WTC11 (cell line): ENCODE measurements at regions not wholly inside any gene's neighbourhood (a gene's known extent, or its start where the extent isn't known, plus 50 kb on each side); places are given as distances from the start of the nearest gene placed in this dataset.

ENCODE experiments used
- ATAC-seq: fragments of 200-7000 bp; cut with Tn5 transposase; 2 replicates; pipeline ENCODE4 v1.10.0; 2021; ENCODE audit warnings: mild to moderate bottlenecking, moderate library complexity
- CTCF ChIA-PET: fragments of 300-600 bp; sonication (Branson Sonifier 250); formaldehyde crosslinking; loops from one replicate; lab custom pipeline; 2021; ENCODE audit warnings: antibody characterized with exemption; lab: Charles Lee
- POLR2A ChIA-PET: fragments of 350-600 bp; sonication (Branson Sonifier 250); formaldehyde crosslinking; loops from one replicate; lab custom pipeline; 2021; ENCODE audit warnings: antibody characterized with exemption; lab: Charles Lee
- DNase-seq: peaks from one replicate; pipeline ENCODE4 v3.0.0; 2021; ENCODE audit warnings: low spot score
- H3K27ac Mint-ChIP-seq: 2 replicates; pipeline ENCODE4 v1.8.0; 2021; ENCODE audit warnings: mixed read lengths
- H3K27me3 Mint-ChIP-seq: 2 replicates; pipeline ENCODE4 v1.8.0; 2021; ENCODE audit warnings: low read depth, mild to moderate bottlenecking, moderate library complexity, mixed read lengths
- H3K36me3 Mint-ChIP-seq: 2 replicates; pipeline ENCODE4 v1.8.0; 2021; ENCODE audit warnings: mixed read lengths
- H3K4me1 Mint-ChIP-seq: 2 replicates; pipeline ENCODE4 v1.8.0; 2022; ENCODE audit warnings: mixed read lengths
- H3K4me3 Mint-ChIP-seq: 2 replicates; pipeline ENCODE4 v1.8.0; 2021; ENCODE audit warnings: mild to moderate bottlenecking, moderate library complexity, mixed read lengths
- H3K9me3 Mint-ChIP-seq: 2 replicates; pipeline ENCODE4 v1.8.0; 2021; ENCODE audit warnings: mixed read lengths
- ATF1 ChIP-seq: sonication (generic); formaldehyde crosslinking; IDR thresholded peaks from 2 replicates; pipeline ENCODE4 v1.8.1; 2023; ENCODE audit warnings: mild to moderate bottlenecking, moderate library complexity, missing genetic modification reagents
- CBFB ChIP-seq: sonication (generic); formaldehyde crosslinking; IDR thresholded peaks from 2 replicates; pipeline ENCODE4 v1.8.1; 2022; ENCODE audit warnings: mild to moderate bottlenecking, low read depth, missing genetic modification reagents
- CREB1 ChIP-seq: sonication (generic); formaldehyde crosslinking; IDR thresholded peaks from 2 replicates; pipeline ENCODE4 v1.8.0; 2023; ENCODE audit warnings: mild to moderate bottlenecking, missing genetic modification reagents
- ESRRA ChIP-seq: sonication (generic); formaldehyde crosslinking; IDR thresholded peaks from 2 replicates; pipeline ENCODE4 v1.8.1; 2022; ENCODE audit warnings: mild to moderate bottlenecking, missing genetic modification reagents, borderline replicate concordance
- IRF2 ChIP-seq: sonication (generic); formaldehyde crosslinking; IDR thresholded peaks from 2 replicates; pipeline ENCODE4 v1.8.0; 2022; ENCODE audit warnings: low read depth, missing genetic modification reagents, borderline replicate concordance
- JAZF1 ChIP-seq: fragments of 250-450 bp; sonication (Bioruptor Pico); IDR thresholded peaks from 2 replicates; pipeline ENCODE4 v1.9.0; 2021; ENCODE audit warnings: moderate library complexity, mild to moderate bottlenecking, inconsistent platforms
- NFATC4 ChIP-seq: fragments of 250-450 bp; sonication (Bioruptor Pico); IDR thresholded peaks from 2 replicates; pipeline ENCODE4 v1.9.0; 2021; ENCODE audit warnings: mild to moderate bottlenecking
- NR1H2 ChIP-seq: sonication (generic); formaldehyde crosslinking; IDR thresholded peaks from 2 replicates; pipeline ENCODE4 v1.9.0; 2021; ENCODE audit warnings: mild to moderate bottlenecking, moderate library complexity, missing genetic modification reagents
- NR3C1 ChIP-seq: sonication (generic); formaldehyde crosslinking; conservative IDR thresholded peaks from 2 replicates; pipeline ENCODE4 v1.8.1; 2023; ENCODE audit warnings: low read depth, mild to moderate bottlenecking, missing genetic modification reagents
- SMAD3 ChIP-seq: sonication (generic); formaldehyde crosslinking; IDR thresholded peaks from 2 replicates; pipeline ENCODE4 v1.8.0; 2022; ENCODE audit warnings: missing genetic modification reagents, mild to moderate bottlenecking, borderline replicate concordance
- SMAD4 ChIP-seq: sonication (generic); formaldehyde crosslinking; IDR thresholded peaks from 2 replicates; pipeline ENCODE4 v1.8.0; 2022; ENCODE audit warnings: mild to moderate bottlenecking, missing genetic modification reagents
- TF ChIP-seq, protein P1 (sequence below): sonication (generic); formaldehyde crosslinking; conservative IDR thresholded peaks from 2 replicates; pipeline ENCODE4 v1.8.1; 2023; ENCODE audit warnings: mild to moderate bottlenecking, low read depth, missing genetic modification reagents, moderate library complexity
- TF ChIP-seq, protein P2 (sequence below): sonication (generic); formaldehyde crosslinking; conservative IDR thresholded peaks from 2 replicates; pipeline ENCODE4 v1.8.1; 2022; ENCODE audit warnings: mild to moderate bottlenecking, missing genetic modification reagents
- TF ChIP-seq, protein P3 (sequence below): sonication (generic); formaldehyde crosslinking; IDR thresholded peaks from 2 replicates; pipeline ENCODE4 v1.8.1; 2023; ENCODE audit warnings: mild to moderate bottlenecking, missing genetic modification reagents
- TF ChIP-seq, protein P4 (sequence below): sonication (generic); formaldehyde crosslinking; IDR thresholded peaks from 2 replicates; pipeline ENCODE4 v1.8.1; 2023; ENCODE audit warnings: mild to moderate bottlenecking, moderate library complexity, missing genetic modification reagents
- TF ChIP-seq, protein P5 (sequence below): sonication (generic); formaldehyde crosslinking; IDR thresholded peaks from 2 replicates; pipeline ENCODE4 v1.8.1; 2022; ENCODE audit warnings: missing genetic modification reagents, borderline replicate concordance
- TF ChIP-seq, protein P6 (sequence below): sonication (generic); formaldehyde crosslinking; IDR thresholded peaks from 2 replicates; pipeline ENCODE4 v1.8.1; 2023; ENCODE audit warnings: mild to moderate bottlenecking, missing genetic modification reagents, borderline replicate concordance
- TF ChIP-seq, protein P7 (sequence below): sonication (generic); formaldehyde crosslinking; IDR thresholded peaks from 2 replicates; pipeline ENCODE4 v1.8.0; 2022; ENCODE audit warnings: missing genetic modification reagents
- TF ChIP-seq, protein P8 (sequence below): sonication (generic); formaldehyde crosslinking; IDR thresholded peaks from 2 replicates; pipeline ENCODE4 v1.8.1; 2023; ENCODE audit warnings: mild to moderate bottlenecking, missing genetic modification reagents, moderate library complexity

DNA sequence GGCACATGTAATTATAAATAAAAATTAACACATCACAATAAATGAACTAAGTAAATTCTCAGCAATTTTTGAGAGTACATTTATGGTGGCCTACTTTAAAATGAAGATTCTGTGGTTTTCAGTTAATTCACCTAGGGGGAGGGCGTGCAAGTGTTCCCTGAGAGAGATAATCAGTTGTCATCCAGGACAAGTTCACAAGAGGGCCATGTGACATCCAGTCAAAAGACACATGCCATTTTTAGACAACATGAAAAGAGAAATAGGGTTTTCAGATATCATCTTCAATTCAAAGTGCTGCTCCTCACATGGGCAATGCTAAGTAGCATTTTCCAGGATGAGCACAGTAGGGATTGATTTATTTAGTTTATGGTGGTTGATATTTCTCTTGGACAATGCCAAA, 393.7 kb downstream of the STK39 start:
- no peak overlapping the region for H3K4me3 Mint-ChIP-seq
- H3K36me3 Mint-ChIP-seq, result peaks cover 12% of the 10 kb centered on the region
- no peaks in the 10 kb centered on the region for H3K27me3 Mint-ChIP-seq
- CTCF ChIA-PET, result no interaction called here
- no peak for TF ChIP-seq ATF1 (CRISPR knock-in tag)
- TF ChIP-seq IRF2, result no peak
- TF ChIP-seq, protein P1, sequence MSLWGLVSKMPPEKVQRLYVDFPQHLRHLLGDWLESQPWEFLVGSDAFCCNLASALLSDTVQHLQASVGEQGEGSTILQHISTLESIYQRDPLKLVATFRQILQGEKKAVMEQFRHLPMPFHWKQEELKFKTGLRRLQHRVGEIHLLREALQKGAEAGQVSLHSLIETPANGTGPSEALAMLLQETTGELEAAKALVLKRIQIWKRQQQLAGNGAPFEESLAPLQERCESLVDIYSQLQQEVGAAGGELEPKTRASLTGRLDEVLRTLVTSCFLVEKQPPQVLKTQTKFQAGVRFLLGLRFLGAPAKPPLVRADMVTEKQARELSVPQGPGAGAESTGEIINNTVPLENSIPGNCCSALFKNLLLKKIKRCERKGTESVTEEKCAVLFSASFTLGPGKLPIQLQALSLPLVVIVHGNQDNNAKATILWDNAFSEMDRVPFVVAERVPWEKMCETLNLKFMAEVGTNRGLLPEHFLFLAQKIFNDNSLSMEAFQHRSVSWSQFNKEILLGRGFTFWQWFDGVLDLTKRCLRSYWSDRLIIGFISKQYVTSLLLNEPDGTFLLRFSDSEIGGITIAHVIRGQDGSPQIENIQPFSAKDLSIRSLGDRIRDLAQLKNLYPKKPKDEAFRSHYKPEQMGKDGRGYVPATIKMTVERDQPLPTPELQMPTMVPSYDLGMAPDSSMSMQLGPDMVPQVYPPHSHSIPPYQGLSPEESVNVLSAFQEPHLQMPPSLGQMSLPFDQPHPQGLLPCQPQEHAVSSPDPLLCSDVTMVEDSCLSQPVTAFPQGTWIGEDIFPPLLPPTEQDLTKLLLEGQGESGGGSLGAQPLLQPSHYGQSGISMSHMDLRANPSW (CRISPR knock-in tag), result no peak
- POLR2A ChIA-PET, result no interaction called here
- ATAC-seq (no peak), DNase-seq (no peak)
- H3K9me3 Mint-ChIP-seq, result peaks cover 16% of the 10 kb centered on the region
- H3K4me1 Mint-ChIP-seq, result peaks cover 8% of the 10 kb centered on the region
- no peak overlapping the region for H3K27ac Mint-ChIP-seq

DNA sequence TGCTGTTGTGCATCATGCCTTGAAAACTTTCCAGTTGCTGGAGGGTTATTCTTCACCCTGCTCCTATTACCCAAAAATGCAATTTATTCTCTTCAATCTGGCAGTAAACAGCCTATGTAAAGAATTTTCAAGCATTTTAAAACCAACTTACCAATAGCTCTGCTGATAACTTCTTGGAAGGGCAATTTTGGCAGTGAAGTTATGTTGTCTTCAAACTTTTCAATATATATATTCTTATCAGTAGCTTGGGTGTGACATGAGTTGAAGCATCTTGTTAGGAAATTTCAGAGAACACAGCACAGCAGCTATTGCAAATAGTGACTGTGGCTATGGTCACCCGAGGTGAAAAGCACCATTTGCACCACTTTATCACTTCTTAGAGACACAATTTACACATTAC, 395.5 kb downstream of the STK39 start:
- CTCF ChIA-PET, result no interaction called here
- ATAC-seq, result no peak
- TF ChIP-seq, protein P2, sequence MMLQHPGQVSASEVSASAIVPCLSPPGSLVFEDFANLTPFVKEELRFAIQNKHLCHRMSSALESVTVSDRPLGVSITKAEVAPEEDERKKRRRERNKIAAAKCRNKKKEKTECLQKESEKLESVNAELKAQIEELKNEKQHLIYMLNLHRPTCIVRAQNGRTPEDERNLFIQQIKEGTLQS (CRISPR knock-in tag), result no peak
- TF ChIP-seq CREB1 (CRISPR knock-in tag) (no peak), NFATC4 (CRISPR knock-in tag) (no peak), CBFB (CRISPR knock-in tag) (no peak), NR3C1 (no peak), JAZF1 (CRISPR knock-in tag) (no peak), NR1H2 (CRISPR knock-in tag) (no peak), SMAD4 (CRISPR knock-in tag) (no peak), ESRRA (CRISPR knock-in tag) (no peak), SMAD3 (CRISPR knock-in tag) (no peak)
- TF ChIP-seq, protein P3, sequence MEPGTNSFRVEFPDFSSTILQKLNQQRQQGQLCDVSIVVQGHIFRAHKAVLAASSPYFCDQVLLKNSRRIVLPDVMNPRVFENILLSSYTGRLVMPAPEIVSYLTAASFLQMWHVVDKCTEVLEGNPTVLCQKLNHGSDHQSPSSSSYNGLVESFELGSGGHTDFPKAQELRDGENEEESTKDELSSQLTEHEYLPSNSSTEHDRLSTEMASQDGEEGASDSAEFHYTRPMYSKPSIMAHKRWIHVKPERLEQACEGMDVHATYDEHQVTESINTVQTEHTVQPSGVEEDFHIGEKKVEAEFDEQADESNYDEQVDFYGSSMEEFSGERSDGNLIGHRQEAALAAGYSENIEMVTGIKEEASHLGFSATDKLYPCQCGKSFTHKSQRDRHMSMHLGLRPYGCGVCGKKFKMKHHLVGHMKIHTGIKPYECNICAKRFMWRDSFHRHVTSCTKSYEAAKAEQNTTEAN, result no peak
- TF ChIP-seq, protein P4, sequence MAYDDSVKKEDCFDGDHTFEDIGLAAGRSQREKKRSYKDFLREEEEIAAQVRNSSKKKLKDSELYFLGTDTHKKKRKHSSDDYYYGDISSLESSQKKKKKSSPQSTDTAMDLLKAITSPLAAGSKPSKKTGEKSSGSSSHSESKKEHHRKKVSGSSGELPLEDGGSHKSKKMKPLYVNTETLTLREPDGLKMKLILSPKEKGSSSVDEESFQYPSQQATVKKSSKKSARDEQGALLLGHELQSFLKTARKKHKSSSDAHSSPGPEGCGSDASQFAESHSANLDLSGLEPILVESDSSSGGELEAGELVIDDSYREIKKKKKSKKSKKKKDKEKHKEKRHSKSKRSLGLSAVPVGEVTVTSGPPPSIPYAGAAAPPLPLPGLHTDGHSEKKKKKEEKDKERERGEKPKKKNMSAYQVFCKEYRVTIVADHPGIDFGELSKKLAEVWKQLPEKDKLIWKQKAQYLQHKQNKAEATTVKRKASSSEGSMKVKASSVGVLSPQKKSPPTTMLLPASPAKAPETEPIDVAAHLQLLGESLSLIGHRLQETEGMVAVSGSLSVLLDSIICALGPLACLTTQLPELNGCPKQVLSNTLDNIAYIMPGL, result no peak
- TF ChIP-seq, protein P5, sequence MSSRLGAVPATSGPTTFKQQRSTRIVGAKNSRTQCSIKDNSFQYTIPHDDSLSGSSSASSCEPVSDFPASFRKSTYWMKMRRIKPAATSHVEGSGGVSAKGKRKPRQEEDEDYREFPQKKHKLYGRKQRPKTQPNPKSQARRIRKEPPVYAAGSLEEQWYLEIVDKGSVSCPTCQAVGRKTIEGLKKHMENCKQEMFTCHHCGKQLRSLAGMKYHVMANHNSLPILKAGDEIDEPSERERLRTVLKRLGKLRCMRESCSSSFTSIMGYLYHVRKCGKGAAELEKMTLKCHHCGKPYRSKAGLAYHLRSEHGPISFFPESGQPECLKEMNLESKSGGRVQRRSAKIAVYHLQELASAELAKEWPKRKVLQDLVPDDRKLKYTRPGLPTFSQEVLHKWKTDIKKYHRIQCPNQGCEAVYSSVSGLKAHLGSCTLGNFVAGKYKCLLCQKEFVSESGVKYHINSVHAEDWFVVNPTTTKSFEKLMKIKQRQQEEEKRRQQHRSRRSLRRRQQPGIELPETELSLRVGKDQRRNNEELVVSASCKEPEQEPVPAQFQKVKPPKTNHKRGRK (CRISPR knock-in tag), result no peak
- TF ChIP-seq, protein P6, sequence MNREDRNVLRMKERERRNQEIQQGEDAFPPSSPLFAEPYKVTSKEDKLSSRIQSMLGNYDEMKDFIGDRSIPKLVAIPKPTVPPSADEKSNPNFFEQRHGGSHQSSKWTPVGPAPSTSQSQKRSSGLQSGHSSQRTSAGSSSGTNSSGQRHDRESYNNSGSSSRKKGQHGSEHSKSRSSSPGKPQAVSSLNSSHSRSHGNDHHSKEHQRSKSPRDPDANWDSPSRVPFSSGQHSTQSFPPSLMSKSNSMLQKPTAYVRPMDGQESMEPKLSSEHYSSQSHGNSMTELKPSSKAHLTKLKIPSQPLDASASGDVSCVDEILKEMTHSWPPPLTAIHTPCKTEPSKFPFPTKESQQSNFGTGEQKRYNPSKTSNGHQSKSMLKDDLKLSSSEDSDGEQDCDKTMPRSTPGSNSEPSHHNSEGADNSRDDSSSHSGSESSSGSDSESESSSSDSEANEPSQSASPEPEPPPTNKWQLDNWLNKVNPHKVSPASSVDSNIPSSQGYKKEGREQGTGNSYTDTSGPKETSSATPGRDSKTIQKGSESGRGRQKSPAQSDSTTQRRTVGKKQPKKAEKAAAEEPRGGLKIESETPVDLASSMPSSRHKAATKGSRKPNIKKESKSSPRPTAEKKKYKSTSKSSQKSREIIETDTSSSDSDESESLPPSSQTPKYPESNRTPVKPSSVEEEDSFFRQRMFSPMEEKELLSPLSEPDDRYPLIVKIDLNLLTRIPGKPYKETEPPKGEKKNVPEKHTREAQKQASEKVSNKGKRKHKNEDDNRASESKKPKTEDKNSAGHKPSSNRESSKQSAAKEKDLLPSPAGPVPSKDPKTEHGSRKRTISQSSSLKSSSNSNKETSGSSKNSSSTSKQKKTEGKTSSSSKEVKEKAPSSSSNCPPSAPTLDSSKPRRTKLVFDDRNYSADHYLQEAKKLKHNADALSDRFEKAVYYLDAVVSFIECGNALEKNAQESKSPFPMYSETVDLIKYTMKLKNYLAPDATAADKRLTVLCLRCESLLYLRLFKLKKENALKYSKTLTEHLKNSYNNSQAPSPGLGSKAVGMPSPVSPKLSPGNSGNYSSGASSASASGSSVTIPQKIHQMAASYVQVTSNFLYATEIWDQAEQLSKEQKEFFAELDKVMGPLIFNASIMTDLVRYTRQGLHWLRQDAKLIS, result no peak
- TF ChIP-seq, protein P7, sequence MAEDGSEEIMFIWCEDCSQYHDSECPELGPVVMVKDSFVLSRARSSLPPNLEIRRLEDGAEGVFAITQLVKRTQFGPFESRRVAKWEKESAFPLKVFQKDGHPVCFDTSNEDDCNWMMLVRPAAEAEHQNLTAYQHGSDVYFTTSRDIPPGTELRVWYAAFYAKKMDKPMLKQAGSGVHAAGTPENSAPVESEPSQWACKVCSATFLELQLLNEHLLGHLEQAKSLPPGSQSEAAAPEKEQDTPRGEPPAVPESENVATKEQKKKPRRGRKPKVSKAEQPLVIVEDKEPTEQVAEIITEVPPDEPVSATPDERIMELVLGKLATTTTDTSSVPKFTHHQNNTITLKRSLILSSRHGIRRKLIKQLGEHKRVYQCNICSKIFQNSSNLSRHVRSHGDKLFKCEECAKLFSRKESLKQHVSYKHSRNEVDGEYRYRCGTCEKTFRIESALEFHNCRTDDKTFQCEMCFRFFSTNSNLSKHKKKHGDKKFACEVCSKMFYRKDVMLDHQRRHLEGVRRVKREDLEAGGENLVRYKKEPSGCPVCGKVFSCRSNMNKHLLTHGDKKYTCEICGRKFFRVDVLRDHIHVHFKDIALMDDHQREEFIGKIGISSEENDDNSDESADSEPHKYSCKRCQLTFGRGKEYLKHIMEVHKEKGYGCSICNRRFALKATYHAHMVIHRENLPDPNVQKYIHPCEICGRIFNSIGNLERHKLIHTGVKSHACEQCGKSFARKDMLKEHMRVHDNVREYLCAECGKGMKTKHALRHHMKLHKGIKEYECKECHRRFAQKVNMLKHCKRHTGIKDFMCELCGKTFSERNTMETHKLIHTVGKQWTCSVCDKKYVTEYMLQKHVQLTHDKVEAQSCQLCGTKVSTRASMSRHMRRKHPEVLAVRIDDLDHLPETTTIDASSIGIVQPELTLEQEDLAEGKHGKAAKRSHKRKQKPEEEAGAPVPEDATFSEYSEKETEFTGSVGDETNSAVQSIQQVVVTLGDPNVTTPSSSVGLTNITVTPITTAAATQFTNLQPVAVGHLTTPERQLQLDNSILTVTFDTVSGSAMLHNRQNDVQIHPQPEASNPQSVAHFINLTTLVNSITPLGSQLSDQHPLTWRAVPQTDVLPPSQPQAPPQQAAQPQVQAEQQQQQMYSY (CRISPR knock-in tag), result no peak
- TF ChIP-seq, protein P8, sequence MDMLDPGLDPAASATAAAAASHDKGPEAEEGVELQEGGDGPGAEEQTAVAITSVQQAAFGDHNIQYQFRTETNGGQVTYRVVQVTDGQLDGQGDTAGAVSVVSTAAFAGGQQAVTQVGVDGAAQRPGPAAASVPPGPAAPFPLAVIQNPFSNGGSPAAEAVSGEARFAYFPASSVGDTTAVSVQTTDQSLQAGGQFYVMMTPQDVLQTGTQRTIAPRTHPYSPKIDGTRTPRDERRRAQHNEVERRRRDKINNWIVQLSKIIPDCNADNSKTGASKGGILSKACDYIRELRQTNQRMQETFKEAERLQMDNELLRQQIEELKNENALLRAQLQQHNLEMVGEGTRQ, result no peak

More for the DNA sequence above, 395.5 kb downstream of the STK39 start:
- H3K4me1 Mint-ChIP-seq, result peaks cover 3% of the 10 kb centered on the region
- no peak overlapping the region for H3K27ac Mint-ChIP-seq
- POLR2A ChIA-PET, result no interaction called here
- peaks cover 34% of the 10 kb centered on the region for H3K9me3 Mint-ChIP-seq
- no peak overlapping the region for H3K4me3 Mint-ChIP-seq
- H3K27me3 Mint-ChIP-seq, result no peaks in the 10 kb centered on the region
- peaks cover 30% of the 10 kb centered on the region for H3K36me3 Mint-ChIP-seq
- DNase-seq, result no peak
